Tibial nerve (tissue), 4 donors: ENCODE measurements at regions not wholly inside any gene's neighbourhood (a gene's known extent, or its start where the extent isn't known, plus 50 kb on each side); places are given as distances from the start of the nearest gene placed in this dataset.
A peak's percentile ranks its signal among the peaks of the same experiment; 100 is the strongest.

Source experiments
- DNase-seq, 2 donors: peaks; one replicate each; pipeline ENCODE4 v3.0.0-alpha.2; 2019; ENCODE audit warnings: low spot score in 2 of 2
- H3K27ac ChIP-seq, 4 donors: fragments of 200-600 bp; sonication (generic) in 3 of 4; one replicate each; pipeline ENCODE4 v1.5.1; 2017 to 2019; ENCODE audit warnings: mild to moderate bottlenecking in 1 of 4
- H3K27me3 ChIP-seq, 2 donors: fragments of 200-600 bp; sonication (generic) in 1 of 2; one replicate each; pipeline versions ENCODE4 v1.5.1 to v1.6.0; 2017 to 2019
- H3K36me3 ChIP-seq, 3 donors: fragments of 200-600 bp; sonication (generic); one replicate each; pipeline ENCODE4 v1.5.1; 2018 to 2019
- H3K4me1 ChIP-seq, 4 donors: fragments of 200-600 bp; sonication (generic) in 3 of 4; one replicate each; pipeline ENCODE4 v1.5.1; 2017 to 2019
- H3K4me3 ChIP-seq, 4 donors: fragments of 200-600 bp; sonication (generic) in 3 of 4; one replicate each; pipeline ENCODE4 v1.5.1; 2017 to 2019; ENCODE audit warnings: mild to moderate bottlenecking in 1 of 4, moderate library complexity in 1 of 4
- H3K9me3 ChIP-seq, 4 donors: fragments of 200-600 bp; sonication (generic) in 3 of 4; one replicate each; pipeline ENCODE4 v1.5.1; 2017 to 2019
- CTCF ChIP-seq, 5 experiments: fragments of 200-600 bp in 3 of 5; fragments of 450-650 bp in 2 of 5; sonication (generic) in 3 of 5; IDR thresholded peaks; one replicate each; pipeline ENCODE4 v1.5.1; 2016 to 2019; ENCODE audit warnings: antibody characterized with exemption in 5 of 5, mild to moderate bottlenecking in 3 of 5, moderate library complexity in 2 of 5
- EP300 ChIP-seq, 2 donors: sonication (generic); formaldehyde crosslinking; IDR thresholded peaks; one replicate each; pipeline ENCODE4 v1.6.1; 2017; ENCODE audit warnings: antibody characterized with exemption in 2 of 2, mild to moderate bottlenecking in 1 of 2
- POLR2A ChIP-seq, 2 donors: fragments of 450-650 bp; IDR thresholded peaks; one replicate each; pipeline ENCODE4 v1.6.1; 2017; ENCODE audit warnings: antibody characterized with exemption in 2 of 2, mild to moderate bottlenecking in 2 of 2, moderate library complexity in 2 of 2
- WGBS, 2 donors: methylation state at CpG; one replicate each; pipeline ENCODE4 v1.1.5; 2018; 5-methylcytosine and 5-hydroxymethylcytosine counted together

DNA sequence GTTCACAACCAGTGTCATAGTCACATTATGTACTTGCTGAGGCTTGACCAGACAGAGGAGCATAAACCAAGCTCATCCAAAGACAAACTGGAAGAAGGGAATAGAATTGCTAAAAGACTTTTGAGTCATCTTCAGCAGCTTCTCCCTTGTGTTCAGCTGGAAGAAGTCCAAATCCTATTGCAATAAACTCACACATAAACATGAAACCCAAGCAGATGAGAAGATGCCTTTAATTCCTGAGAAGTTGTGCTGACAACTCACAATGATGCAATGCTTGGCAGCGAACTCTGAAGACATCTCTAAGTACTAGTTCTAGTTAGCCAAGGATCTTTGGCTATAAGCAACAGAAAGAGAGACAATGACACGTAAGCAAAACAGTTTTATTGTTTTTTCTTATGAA, 642.1 kb downstream of the KCTD16 start:
- Histone ChIP-seq H3K27me3 (no peaks in the 10 kb centered on the region), H3K4me3 (no peak overlapping the region), H3K36me3 (no peaks in the 10 kb centered on the region), H3K4me1 (no peaks in the 10 kb centered on the region), H3K27ac (no peak overlapping the region), H3K9me3 (no peaks in the 10 kb centered on the region)
- no peak for TF ChIP-seq POLR2A (IDR thresholded peaks at IDR 0.05)
- TF ChIP-seq CTCF (IDR thresholded peaks at IDR 0.05) = no peak
- peak in 1 of 2 donors; percentile 63 for TF ChIP-seq EP300 (IDR thresholded peaks at IDR 0.05)
- DNase-seq = peak in 1 of 2 donors; percentile 75
- 60 to 66% methylated on average over 2 of the region's 2 CpGs for WGBS, 2 donors

DNA sequence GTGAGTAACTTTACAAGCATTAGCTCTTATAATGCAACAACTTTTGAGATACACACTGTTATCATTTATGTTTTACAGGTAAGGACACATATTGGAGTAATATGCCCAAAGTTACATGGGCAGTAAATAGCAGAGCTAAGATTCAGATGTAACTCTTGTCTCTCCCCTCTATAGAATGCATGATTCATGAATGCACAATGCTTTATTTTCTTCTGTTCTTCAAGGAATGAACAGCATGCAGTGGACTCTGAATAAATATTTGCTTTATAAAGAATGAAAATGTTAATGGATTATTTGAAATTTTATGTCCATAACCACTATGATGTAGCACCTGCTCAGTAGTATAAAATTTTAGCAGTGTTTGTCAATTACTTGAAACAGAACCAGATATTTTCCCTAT, 629.5 kb downstream of the KCTD16 start:
- no peak overlapping the region for H3K27ac ChIP-seq
- no peak for DNase-seq
- no peak for TF ChIP-seq POLR2A (IDR thresholded peaks at IDR 0.05)
- TF ChIP-seq EP300 (IDR thresholded peaks at IDR 0.05) = no peak
- TF ChIP-seq CTCF (IDR thresholded peaks at IDR 0.05) = no peak
- no peaks in the 10 kb centered on the region for H3K27me3 ChIP-seq
- H3K4me3 ChIP-seq = no peak overlapping the region
- no peaks in the 10 kb centered on the region for H3K4me1 ChIP-seq
- H3K36me3 ChIP-seq = no peaks in the 10 kb centered on the region
- no peaks in the 10 kb centered on the region for H3K9me3 ChIP-seq

DNA sequence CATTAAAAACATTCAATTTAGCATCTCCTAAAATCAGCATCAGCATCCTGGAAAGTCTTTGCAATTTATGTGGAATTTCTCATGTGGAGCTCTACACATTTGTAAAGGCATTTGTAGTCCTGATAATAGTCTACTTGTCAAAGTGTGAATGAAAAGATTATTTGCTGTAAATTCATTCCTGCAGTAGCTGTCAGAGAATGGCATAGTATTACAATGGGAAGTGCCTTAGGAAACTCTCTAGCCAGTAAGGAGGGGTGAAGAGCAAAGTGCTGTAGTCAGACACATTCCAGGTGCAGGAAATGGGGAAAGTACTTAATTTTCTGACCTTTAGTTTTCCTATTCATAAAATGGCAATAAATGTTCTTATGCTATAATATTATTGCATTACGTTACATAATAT, 627.9 kb downstream of the KCTD16 start:
- Histone ChIP-seq H3K9me3 (no peaks in the 10 kb centered on the region), H3K4me1 (no peaks in the 10 kb centered on the region), H3K27me3 (no peaks in the 10 kb centered on the region), H3K27ac (no peak overlapping the region), H3K36me3 (no peaks in the 10 kb centered on the region), H3K4me3 (no peak overlapping the region)
- no peak for TF ChIP-seq POLR2A (IDR thresholded peaks at IDR 0.05)
- no peak for TF ChIP-seq CTCF (IDR thresholded peaks at IDR 0.05)
- no peak for TF ChIP-seq EP300 (IDR thresholded peaks at IDR 0.05)
- 70 to 90% methylated on average over 1 of the region's 1 CpG for WGBS, 2 donors
- DNase-seq = no peak

DNA sequence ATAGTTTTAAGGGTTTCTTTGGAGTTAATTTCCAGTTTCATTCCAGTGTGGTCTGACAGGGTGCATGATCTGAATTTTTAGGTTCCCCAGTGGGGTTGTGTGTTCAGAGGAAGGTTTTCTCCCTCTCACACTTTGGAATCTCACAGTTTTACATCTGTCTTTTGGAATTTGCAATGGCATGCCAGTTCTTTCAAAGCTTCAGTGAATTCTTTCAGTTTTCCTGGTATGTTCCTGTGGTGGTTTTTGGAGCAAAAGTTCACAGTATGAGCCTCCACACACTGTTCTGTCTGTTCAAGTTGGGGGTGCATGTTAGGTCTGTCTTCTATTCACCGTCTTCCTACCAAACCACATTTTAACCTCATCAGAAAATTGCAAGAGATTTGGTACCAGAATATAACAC, 624.2 kb downstream of the KCTD16 start:
- Histone ChIP-seq H3K4me1 (no peaks in the 10 kb centered on the region), H3K36me3 (no peaks in the 10 kb centered on the region), H3K9me3 (peaks cover 0 to 12% (median 0%) of the 10 kb centered on the region in 4 donors), H3K27ac (no peak overlapping the region), H3K27me3 (no peaks in the 10 kb centered on the region), H3K4me3 (no peak overlapping the region)
- no peak for TF ChIP-seq EP300 (IDR thresholded peaks at IDR 0.05)
- no peak for TF ChIP-seq POLR2A (IDR thresholded peaks at IDR 0.05)
- TF ChIP-seq CTCF (IDR thresholded peaks at IDR 0.05) = no peak
- 30% methylated on average over 1 of the region's 1 CpG for WGBS, 2 donors
- no peak for DNase-seq

- Histone ChIP-seq H3K4me1 (no peaks in the 10 kb centered on the region), H3K36me3 (no peaks in the 10 kb centered on the region), H3K4me3 (no peak overlapping the region), H3K27me3 (no peaks in the 10 kb centered on the region), H3K27ac (no peak overlapping the region), H3K9me3 (peaks cover 0 to 12% (median 0%) of the 10 kb centered on the region in 4 donors)
- WGBS, 2 donors = 66 to 80% methylated on average over 3 of the region's 3 CpGs
- TF ChIP-seq EP300 (IDR thresholded peaks at IDR 0.05) (no peak), POLR2A (IDR thresholded peaks at IDR 0.05) (no peak), CTCF (IDR thresholded peaks at IDR 0.05) (no peak)
- no peak for DNase-seq
These were observed 617.9 kb downstream of the KCTD16 start for GRCh38 chr5:144788556-144788955.
